ENCODE measurements at regions not wholly inside any gene's neighbourhood (a gene's known extent, or its start where the extent isn't known, plus 50 kb on each side); places are given as distances from the start of the nearest gene placed in this dataset.

DNA sequence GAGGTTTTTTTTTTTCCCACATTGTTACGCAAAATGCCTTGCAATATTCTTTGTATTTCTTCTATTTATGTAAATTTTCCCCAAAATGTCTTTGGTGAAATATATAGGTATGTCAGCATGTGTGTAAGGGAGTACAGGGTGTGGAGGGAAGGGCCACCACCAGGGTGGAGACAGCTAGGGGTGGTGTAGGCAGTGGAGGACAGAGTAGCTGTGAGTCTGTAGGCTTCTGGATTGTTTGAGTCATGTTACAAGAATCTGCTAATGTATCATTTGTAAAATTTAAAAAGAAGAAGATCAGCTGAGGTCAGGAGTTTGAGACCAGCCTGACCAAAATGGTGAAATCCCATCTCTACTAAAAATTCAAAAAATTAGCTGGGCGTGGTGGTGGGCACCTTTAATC lies 175.5 kb downstream of the NXNL2 start:
- TF ChIP-seq, protein P1, sequence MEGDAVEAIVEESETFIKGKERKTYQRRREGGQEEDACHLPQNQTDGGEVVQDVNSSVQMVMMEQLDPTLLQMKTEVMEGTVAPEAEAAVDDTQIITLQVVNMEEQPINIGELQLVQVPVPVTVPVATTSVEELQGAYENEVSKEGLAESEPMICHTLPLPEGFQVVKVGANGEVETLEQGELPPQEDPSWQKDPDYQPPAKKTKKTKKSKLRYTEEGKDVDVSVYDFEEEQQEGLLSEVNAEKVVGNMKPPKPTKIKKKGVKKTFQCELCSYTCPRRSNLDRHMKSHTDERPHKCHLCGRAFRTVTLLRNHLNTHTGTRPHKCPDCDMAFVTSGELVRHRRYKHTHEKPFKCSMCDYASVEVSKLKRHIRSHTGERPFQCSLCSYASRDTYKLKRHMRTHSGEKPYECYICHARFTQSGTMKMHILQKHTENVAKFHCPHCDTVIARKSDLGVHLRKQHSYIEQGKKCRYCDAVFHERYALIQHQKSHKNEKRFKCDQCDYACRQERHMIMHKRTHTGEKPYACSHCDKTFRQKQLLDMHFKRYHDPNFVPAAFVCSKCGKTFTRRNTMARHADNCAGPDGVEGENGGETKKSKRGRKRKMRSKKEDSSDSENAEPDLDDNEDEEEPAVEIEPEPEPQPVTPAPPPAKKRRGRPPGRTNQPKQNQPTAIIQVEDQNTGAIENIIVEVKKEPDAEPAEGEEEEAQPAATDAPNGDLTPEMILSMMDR (IDR thresholded peaks at IDR 0.05; ENCODE audit: low read depth, low read length), result no peak
- no peak for TF ChIP-seq EZH2phosphoT487 (IDR thresholded peaks at IDR 0.05; ENCODE audit: low read depth)
